HG03097 (cell line): ENCODE measurements at regions not wholly inside any gene's neighbourhood (a gene's known extent, or its start where the extent isn't known, plus 50 kb on each side); places are given as distances from the start of the nearest gene placed in this dataset.
"Not testable (repeated sequence)": the region's sequence is repeated elsewhere in the genome, so short reads cannot be mapped to it uniquely, and the experiment has no call there.

Experiments used
- ATAC-seq: cut with Tn5 transposase; IDR thresholded peaks from one replicate; pipeline ENCODE4 v1.9.1; 2021; ENCODE audit not compliant: unreplicated experiment, low FRiP score

GRCh38 chr2:167332358-167332757, 444.1 kb downstream of the XIRP2 start:
- no peak for ATAC-seq

GRCh38 chr2:167331636-167332232, 443.5 kb downstream of the XIRP2 start:
- ATAC-seq = no peak

- ATAC-seq = not testable (repeated sequence)
Measured at GRCh38 chr2:167328808-167329207, 440.5 kb downstream of the XIRP2 start.

GRCh38 chr2:167322795-167323194, 434.5 kb downstream of the XIRP2 start:
- ATAC-seq = no peak

- no peak for ATAC-seq
Measured at GRCh38 chr2:167318581-167318980, 430.3 kb downstream of the XIRP2 start.

GRCh38 chr2:167310442-167310841, 422.2 kb downstream of the XIRP2 start:
- ATAC-seq = no peak
